ENCODE measurements at regions not wholly inside any gene's neighbourhood (a gene's known extent, or its start where the extent isn't known, plus 50 kb on each side); places are given as distances from the start of the nearest gene placed in this dataset.

DNA sequence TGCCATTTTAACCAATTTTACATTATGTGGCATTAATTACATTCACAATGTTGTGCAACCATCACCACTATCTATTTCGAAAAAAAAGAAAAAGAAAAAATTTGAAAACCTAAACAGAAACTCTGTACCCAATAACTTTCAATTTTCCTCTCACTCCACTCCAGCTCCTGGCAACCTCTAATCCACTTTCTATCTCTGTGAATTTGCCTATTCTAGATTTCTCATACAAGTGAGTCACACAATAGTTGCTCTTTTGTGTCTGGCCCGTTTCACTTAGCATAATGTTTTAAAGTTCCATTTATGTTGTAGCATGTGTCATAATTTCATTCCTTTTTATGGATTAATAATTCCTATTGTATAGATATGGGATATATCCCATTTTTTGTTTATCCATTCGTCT, 53.3 kb upstream of the TBC1D5 start:
- CTCF ChIA-PET (ENCODE audit: partially characterized antibody), result no interaction called here

More for the DNA sequence above, 53.3 kb upstream of the TBC1D5 start:
- H3K4me2 ChIP-seq (ENCODE audit: insufficient read depth in 1 of 2, low read depth in 2 of 2, low read length in 2 of 2), result no peak overlapping the region
- DNase-seq (ENCODE audit: low read depth in 1 of 2, low spot score in 2 of 2), result no peak
- H4K20me1 ChIP-seq (replicated peaks in 1 of 2; ENCODE audit: control insufficient read depth in 1 of 2, insufficient read depth in 2 of 2, low read length in 2 of 2), result no peaks in the 10 kb centered on the region
- H3K4ac ChIP-seq (replicated peaks; ENCODE audit: insufficient read length, low read depth, low read length), result no peak overlapping the region
- 82% methylated on average over 3 of the region's 3 CpGs; no CpG with 5 or more reads in 1 of the 2 experiments for WGBS, 2 experiments (ENCODE audit: extremely low coverage in 1 of 2, insufficient coverage in 1 of 2, insufficient read length in 1 of 2, insufficient replicate concordance in 2 of 2, low coverage in 1 of 2, low lambda C conversion rate in 2 of 2, missing lambda C conversion rate in 1 of 2)
- H2BK5ac ChIP-seq (ENCODE audit: low read depth, low read length), result no peak overlapping the region
- H2AFZ ChIP-seq (ENCODE audit: low read length), result no peak overlapping the region
- no peak overlapping the region for H4K5ac ChIP-seq (ENCODE audit: insufficient read length, low read depth, low read length)
- H2BK120ac ChIP-seq (replicated peaks; ENCODE audit: low read depth, low read length), result no peak overlapping the region
- H3K4me1 ChIP-seq (replicated peaks in 1 of 4; ENCODE audit: control insufficient read depth in 3 of 4, insufficient read depth in 4 of 4, low read length in 3 of 4), result no peaks in the 10 kb centered on the region
- no peaks in the 10 kb centered on the region for H3K23me2 ChIP-seq (ENCODE audit: low read depth, low read length)
- no peak for TF ChIP-seq EZH2 (IDR thresholded peaks at IDR 0.05; ENCODE audit: low read depth, low read length, severe bottlenecking)
- TF ChIP-seq TBP (IDR thresholded peaks at IDR 0.05; ENCODE audit: low read depth, low read length), result no peak
- no peak for TF ChIP-seq POLR2AphosphoS5 (IDR thresholded peaks at IDR 0.05; ENCODE audit: low read depth, low read length)
- TF ChIP-seq ASH2L (IDR thresholded peaks at IDR 0.05; ENCODE audit: low read length), result no peak
- H4K91ac ChIP-seq (replicated peaks; ENCODE audit: insufficient read length, low read length), result no peak overlapping the region
- H2BK12ac ChIP-seq (ENCODE audit: low read depth, low read length), result no peak overlapping the region
- no peak overlapping the region for H2BK15ac ChIP-seq (ENCODE audit: low read length)
- no peak overlapping the region for H3K4me3 ChIP-seq (ENCODE audit: extremely low read depth in 1 of 4, insufficient read depth in 2 of 4, low read depth in 3 of 4, low read length in 4 of 4)
- no peak for FAIRE-seq
- no peaks in the 10 kb centered on the region for H3K79me1 ChIP-seq (ENCODE audit: low read depth, low read length)
- H2AK5ac ChIP-seq (ENCODE audit: low read depth, low read length), result no peak overlapping the region
- H2BK20ac ChIP-seq (ENCODE audit: low read length), result no peak overlapping the region
- H3K9me3 ChIP-seq (ENCODE audit: insufficient read depth in 2 of 2, low read depth in 1 of 2, low read length in 1 of 2), result no peaks in the 10 kb centered on the region
- H3K56ac ChIP-seq (replicated peaks; ENCODE audit: insufficient read length, low read depth, low read length), result no peak overlapping the region
- H3K27me3 ChIP-seq (replicated peaks in 1 of 4; ENCODE audit: control insufficient read depth in 3 of 4, extremely low read depth in 1 of 4, insufficient read depth in 3 of 4, low read length in 3 of 4), result no peaks in the 10 kb centered on the region
- H3K36me3 ChIP-seq (ENCODE audit: control insufficient read depth in 2 of 4, insufficient read depth in 4 of 4, low read length in 3 of 4), result no peaks in the 10 kb centered on the region
- no peak overlapping the region for H3K18ac ChIP-seq (ENCODE audit: extremely low read depth, low read length)
- H3K27ac ChIP-seq (ENCODE audit: low read depth, low read length), result no peak overlapping the region
- no peak overlapping the region for H3K14ac ChIP-seq (ENCODE audit: insufficient read length)
- H4K8ac ChIP-seq (ENCODE audit: extremely low read depth, insufficient read depth, low read length), result no peak overlapping the region
- H3K79me2 ChIP-seq (ENCODE audit: control insufficient read depth in 1 of 2, insufficient read depth in 2 of 2, low read length in 2 of 2), result no peaks in the 10 kb centered on the region
- no peak overlapping the region for H3K9ac ChIP-seq (replicated peaks in 1 of 4; ENCODE audit: extremely low read depth in 1 of 4, low read depth in 3 of 4, low read length in 3 of 4)
- no peak overlapping the region for H3K23ac ChIP-seq (ENCODE audit: insufficient read length)
- POLR2A ChIA-PET (ENCODE audit: partially characterized antibody), result no interaction called here

Data from H1 (cell line).